GM18873 (cell line): ENCODE measurements at regions not wholly inside any gene's neighbourhood (a gene's known extent, or its start where the extent isn't known, plus 50 kb on each side); places are given as distances from the start of the nearest gene placed in this dataset.
"Not testable (repeated sequence)": the region's sequence is repeated elsewhere in the genome, so short reads cannot be mapped to it uniquely, and the experiment has no call there.

Experiments
- ATAC-seq: cut with Tn5 transposase; IDR thresholded peaks from one replicate; pipeline ENCODE4 v1.9.1; 2021; ENCODE audit warnings: mild to moderate bottlenecking, moderate library complexity, moderate number of reproducible peaks; ENCODE audit not compliant: unreplicated experiment, low FRiP score

DNA sequence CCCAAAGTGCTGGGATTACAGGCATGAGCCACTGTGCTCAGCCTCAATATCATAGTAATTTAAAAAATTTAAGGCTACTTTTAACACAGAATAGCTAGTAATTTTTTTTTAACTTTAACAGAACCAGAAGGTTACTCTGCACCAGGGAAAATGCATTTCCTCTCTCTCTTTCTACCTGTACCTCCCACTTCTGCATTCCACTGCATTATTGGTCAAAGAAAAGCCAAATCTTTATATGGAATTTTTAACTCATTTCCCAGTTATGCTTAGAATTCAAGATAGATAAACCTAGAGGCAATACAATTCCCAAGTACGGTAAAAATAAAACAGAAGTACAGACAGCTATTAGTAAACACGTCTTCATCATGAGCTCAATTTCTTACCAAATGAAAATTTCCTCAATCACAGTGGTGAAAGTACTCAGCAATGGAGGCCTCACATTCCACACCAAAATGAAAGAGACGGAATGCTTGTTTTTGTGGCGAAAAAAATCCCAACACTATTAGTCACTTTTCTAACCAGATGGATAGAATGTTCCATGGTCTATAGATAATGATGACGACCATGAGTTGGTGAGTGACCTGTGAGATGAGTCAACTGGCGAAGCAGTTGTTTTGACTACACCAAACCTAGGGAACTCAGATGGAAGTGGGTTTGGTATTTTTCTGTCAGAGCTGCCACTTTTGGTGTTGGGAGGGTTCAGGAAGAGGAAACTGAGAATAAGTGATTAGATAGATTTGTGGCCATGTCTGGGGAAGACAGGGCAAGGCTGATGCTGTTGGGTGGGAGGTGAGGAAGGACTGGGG, 104.7 kb upstream of the SGK1 start:
- ATAC-seq, result no peak

DNA sequence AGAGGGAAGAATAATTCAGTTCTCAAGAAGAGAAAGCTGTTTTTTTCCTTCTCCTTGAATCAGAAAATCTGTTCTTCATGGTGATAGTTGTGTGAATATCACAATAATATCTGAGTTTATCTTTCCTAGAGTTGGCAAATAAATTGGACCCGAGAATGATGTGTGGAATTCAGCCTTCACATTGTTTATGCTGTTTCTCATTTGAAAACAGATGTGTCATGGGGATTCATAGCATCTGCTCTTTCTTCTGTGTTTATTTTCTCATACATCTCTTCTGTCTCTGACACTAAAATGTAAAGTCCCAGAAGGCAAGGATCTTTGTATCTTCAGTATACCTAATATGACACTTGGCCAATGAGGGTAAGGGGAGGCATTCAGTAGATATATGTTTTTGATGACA, 103.6 kb upstream of the SGK1 start:
- ATAC-seq, result no peak

DNA sequence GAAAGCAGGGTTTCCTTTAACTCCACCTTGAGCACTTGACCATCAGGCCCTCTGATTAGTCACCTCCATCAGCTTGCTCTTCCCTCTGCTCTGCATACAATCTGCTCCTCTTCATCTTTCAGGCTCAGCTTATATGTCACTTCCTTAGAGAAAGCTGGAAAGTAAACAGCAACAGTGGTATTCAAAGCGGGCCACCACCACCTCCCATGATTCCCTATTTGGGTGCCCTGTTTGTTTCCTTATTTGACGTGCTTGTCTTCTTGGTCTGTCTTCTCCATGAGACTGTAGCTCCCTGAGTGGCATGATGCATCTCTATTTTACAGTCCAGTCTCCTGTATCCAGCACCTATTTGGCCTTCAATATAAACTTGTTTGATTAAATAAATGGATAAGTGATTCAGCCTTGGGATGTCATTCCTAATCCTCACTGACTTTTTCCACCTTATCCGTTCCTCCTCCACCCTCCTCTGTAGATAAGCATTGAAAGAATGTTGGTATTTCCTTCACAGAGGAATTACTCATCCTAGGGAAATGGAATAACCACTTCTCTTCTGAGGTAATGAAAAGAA, 102.8 kb upstream of the SGK1 start:
- no peak for ATAC-seq

DNA sequence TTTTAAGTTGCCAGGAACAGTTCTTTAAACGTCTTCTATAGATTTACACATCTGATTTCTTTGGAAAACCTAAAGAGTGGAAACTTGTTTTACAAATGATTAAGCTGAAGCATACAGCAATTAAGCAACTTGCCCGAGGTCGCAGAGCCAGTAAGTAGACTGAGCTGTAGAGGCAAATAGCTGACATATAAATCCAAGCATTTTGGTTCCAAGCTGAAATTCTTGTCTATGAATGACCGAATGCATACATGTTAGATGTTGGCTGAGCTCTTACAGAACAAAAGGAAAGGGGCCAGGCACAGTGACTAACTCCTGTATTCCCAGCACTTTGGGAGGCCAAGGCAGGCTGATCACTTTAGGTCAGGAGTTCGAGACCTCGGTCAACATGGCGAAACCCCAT, 101.8 kb upstream of the SGK1 start:
- no peak for ATAC-seq

DNA sequence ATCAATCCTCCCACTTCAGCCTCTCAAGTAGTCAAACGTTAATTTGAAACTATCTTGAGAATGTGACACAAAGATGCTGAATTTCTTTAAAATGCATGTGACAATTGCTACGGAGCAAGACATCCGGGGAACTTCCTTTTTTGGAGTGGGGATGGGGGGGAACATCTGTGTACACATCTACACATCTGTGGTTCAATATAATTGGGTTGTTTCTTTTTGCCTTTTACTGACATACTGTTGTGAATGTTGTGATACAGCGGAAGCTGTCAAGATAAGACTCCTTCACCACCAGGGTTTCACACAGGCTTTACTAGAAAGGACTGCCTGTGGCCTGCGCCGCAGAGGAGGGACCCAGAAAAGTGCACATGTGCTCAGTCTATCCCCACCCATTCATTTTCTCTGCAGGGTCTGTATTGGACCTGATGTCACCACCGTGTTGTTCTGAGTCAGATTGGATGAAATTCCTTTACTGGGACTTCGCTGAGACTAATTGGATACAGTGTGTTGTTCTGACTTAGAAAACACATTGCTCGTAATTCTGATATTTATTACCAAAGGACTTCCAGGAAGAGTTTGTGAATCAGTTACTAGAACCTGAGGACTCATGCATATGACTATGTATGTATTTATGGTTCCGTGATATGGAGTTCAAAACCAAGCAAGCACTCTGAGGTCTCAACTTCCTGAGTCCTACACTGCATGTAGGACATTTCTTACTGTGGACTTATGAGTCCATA, 98.7 kb upstream of the SGK1 start:
- no peak for ATAC-seq

DNA sequence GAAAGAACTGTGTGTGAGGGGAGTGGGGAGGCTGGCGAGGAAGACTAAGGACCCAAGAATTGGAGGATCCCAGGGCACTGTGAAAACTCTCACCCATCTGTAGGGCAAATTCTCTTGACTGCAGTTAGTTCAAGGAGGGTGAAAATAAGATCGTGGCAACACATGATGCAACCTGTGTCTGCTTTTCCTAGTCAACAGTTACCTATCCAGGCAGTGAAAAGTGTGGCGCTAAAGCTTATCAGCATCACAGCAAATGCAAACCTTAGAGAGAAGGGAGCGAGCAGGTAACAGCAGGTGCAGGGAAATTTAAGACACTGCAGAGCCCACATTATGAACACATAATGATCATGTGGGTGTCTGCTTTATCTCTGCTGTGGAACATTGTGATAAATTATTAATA, 97.7 kb upstream of the SGK1 start:
- ATAC-seq, result no peak

DNA sequence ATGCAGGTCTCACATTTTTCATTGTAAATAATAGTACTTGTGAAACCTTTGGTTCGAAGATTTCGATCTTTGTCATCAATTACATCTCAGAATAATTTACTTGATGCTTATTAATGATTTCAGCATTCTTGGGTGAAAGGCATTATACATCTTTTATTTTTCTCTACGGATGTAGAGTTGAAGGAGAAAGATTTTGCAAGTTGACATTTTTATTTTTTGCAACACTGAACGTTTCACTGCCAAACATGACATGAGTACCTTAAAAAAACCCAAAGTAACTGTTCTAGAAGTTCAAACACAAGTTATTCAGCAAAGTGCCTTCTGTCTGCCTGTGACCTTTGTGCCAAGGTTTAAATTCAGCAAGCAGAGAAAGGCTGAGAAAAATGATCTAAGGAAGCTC, 97.3 kb upstream of the SGK1 start:
- no peak for ATAC-seq

DNA sequence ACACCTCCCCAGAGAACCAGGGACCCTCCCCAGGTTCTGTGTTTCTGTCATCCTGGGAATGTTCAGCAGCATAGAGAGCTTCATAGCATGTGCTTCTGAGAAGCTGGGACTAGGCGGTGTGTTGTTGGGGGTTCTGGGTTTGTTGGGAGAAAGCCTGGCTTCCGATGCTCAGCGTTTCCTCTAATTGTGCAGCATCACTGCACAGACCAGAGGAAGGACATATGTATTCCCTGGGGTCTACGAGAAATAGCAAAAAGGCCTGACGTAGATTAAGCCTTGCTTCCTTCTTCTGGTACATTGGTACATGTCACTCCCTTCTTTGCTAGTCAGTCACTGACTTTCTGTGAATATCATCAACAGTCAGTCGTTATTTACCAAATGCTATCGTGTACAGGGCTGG, 96.9 kb upstream of the SGK1 start:
- no peak for ATAC-seq

DNA sequence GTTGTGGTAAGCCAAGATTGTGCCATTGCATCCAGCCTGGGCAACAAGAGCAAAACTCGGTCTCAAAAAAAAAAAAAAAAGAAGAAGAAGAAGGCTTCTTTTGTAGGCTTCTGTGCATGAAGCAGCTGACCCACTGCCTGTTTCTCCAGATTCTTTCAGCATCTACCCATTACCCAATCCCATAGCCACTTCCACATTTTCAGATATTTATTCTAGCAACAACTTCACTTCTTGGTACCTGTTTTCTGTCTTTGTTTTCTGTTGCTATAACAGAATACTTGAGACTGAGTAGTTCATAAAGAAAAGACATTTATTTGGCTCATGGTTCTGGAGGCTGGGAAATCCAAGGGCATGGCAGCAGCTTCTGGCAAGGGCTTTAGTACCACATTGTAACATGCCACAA, 95.3 kb upstream of the SGK1 start:
- ATAC-seq, result no peak

DNA sequence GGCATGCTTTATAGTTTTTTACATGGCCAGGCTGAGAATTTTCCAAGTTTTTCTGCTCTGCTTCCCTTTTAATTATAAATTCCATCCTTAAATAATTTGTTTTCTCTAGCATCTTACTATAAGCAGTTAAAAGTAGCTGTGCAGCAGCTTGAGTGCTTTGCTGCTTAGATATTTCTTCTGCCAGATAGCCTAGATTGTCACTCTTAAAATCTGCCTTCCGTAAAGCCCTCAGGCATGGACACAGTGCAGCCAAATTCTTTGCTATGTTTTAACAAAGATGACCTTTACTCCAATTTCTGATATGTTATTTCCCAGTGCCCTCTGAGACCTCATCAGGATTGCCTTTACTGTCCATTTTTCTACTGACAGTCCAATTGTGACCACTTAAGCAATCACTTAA, 92.6 kb upstream of the SGK1 start:
- no peak for ATAC-seq

DNA sequence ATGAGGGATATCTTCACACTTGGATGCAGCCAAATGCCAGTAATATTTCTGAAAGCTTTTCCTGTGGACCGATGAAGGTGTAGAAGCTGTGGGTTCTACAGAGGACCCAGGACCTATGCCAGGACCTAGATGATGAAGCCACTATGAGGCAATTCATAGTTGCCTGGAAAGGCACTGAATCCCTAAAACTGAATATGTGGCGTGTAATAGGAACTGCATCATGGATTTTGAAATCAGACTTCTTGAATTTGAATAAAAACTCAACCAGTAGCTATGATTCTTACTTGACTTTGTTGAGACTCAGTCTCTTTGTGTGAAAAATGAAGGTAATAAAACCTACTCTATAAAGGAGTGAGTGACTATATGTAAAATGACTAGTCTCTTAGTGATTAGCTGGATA, 89.9 kb upstream of the SGK1 start:
- no peak for ATAC-seq

DNA sequence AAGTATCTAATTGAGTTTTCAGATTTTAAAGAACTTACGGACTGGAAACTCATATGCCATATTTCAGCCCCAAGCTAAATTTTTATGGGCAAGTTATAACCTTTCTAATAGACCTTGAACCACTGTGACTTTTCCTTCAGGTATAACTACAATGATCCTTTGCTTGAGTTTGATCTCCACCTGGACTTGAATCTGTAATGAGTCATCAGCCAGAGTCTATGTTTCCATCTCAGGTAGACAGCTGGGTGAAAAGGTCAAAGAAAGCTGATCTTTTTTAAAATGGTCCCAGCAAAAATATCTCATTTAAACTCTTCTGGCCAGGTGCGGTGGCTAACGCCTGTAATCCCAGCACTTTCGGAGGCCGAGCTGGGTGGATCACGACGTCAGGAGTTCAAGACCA, 88.4 kb upstream of the SGK1 start:
- no peak for ATAC-seq

DNA sequence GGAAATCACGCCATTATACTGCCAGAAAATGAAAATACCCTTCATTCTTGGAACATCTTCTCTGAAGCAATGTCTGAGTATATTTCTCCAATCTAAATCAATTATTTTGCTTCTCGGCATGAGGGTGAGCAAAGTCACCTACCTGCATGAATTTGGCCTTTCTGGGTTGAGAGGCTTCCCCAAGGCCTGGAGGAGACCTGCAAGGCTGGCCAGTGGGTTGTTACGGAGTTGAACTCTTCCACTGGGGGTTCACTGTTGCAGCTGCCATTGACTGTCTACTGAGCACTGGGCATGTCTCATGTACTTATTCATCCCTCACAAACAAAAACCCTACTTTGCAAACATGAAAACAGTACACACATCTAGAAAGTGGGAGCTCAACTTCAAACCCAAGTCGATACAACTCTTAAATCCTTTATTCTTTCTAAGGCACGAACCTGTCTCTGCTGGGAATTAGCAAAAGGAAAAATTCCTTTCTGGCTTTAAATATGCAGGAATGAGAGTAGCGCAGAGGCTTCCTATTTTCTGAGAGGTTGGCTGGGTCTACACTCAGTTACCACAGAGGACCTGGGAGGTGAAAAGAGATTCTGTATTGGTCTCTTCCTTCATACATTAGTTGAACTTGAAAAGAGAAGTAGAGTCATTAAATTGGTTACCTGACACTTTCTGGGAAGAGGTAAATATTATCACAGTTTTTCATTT, 87.6 kb upstream of the SGK1 start:
- no peak for ATAC-seq

DNA sequence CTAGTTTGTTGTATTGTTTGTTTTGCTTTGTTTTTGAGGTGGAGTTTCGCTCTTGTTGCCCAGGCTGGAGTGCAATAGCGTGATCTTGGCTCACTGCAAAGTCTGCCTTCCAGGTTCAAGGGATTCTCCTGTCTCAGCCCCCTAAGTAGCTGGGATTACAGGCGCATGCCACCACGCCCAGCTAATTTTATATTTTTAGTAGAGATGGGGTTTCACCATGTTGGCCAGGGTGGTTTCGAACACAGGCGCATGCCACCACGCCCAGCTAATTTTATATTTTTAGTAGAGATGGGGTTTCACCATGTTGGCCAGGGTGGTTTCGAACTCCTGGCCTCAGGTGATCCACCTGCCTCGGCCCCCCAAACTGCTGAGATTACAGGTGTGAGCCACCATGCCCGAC, 85.4 kb upstream of the SGK1 start:
- ATAC-seq, result not testable (repeated sequence)

DNA sequence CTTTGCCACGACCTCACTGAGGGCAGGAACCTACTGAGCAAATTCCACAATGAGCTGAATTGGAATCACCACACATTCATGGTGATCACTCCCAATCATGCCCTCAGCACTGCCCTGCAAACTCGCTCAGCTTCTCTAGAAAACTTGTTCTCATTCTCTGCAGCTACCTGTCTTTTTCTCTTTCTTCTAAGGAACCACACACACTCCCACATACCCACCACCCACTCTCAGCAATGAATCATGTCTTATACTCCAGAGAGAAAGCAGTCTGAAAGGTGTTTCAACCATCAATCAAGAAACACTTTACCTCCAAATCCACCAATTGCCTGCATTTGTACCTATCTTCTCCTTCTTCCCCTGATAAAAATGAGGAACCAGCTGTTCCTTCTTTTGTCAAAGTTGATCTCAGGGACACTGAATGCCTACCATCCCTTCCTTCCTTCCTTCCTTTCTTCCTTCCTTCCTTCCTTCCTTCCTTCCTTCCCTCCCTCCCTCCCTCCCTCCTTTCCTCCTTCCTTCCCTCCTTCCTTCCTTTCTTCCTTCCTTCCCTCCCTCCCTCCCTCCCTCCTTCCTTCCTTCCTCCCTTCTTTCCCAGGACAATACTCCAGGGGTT, 84.6 kb upstream of the SGK1 start:
- no peak for ATAC-seq

DNA sequence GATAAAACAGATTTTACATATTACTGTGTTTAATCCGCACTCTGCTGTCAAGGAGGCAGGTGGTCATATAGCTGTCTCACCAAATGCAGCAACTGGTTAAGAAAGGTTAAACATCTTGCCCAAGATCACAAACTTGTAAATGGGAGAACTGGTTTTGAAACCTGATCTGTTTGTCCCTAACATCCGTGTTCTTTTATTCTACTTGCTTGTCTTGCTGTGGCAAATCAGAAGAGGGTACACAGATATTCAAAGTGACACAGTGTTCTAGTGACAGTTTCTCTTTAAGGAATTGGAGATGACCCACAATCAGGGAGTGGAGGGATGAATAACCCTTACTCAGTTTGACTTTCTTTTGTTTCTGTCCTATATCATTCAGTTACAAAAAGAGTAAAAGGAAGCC, 83.0 kb upstream of the SGK1 start:
- no peak for ATAC-seq

DNA sequence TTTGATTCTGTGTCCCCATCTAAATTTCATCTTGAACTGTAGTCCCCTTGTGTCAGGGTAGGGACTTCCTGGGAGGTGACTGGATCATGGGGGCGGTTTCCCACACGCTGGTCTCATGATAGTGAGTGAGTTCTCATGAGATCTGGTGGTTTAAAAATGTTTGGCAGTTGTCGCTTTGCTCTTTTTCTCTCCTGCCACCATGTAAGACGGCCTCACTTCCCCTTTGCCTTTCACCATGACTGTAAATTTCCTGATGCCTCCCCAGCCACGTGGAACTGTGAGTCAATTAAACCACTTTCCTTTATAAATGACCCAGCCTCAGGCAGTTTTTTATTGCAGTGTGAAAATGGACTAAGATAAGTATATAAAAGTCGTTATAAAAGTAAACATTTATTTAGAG, 80.5 kb upstream of the SGK1 start:
- ATAC-seq, result no peak

DNA sequence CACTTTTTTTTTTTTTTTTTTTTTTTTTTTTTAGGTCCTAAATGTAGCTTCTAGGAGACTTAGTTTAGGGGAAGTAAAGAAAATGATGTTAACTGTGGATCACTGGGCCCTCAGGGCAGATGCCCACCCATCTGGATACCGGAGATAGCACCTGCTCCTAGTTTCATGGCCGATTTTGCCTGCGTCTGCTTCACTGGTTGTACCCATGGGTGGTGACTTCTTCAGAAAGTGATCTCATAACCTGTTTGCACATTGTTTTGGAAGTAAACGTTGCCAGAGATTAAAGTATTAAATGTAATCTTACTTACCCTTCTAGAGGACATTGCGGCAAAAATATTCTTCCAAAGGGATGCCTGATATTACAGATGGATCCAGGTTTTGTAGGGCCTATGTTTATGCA, 79.8 kb upstream of the SGK1 start:
- no peak for ATAC-seq

DNA sequence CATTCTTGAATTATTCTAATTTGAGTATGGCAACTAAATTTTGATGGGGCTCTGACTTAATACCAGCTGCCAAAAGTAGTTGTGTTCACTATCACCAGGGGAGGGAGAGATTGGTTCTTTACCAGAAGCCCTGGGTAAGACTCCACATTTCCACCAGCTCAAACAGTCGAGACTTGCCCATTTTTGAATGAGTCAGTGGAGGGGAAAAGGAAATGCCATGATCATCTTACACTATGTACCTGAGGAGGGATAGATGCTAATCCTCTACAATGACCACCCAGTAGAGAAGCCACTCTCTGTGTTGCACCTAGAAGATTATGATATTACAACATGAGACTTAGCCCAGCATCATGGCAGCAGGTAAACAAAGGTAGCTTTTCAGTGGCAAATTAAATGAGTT, 77.0 kb upstream of the SGK1 start:
- no peak for ATAC-seq

DNA sequence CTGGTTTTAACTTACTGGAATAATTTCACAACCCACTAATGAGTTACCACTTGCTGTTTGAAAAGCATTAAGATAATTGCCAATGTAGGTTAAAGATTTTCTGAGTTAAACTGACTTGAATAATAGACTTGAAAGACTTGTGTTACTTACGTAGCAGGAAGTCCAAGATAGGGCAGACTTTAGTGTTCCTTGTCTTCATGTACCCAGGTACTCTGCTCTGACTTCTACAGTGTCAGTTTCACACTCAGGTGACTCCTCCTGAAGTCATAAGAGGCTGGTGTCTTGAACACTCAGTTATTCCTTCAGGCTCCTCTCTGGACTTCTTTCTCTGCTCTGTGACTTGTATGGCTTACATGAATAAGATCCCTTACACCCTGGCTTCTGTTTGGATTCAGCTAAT, 76.3 kb upstream of the SGK1 start:
- ATAC-seq, result no peak

DNA sequence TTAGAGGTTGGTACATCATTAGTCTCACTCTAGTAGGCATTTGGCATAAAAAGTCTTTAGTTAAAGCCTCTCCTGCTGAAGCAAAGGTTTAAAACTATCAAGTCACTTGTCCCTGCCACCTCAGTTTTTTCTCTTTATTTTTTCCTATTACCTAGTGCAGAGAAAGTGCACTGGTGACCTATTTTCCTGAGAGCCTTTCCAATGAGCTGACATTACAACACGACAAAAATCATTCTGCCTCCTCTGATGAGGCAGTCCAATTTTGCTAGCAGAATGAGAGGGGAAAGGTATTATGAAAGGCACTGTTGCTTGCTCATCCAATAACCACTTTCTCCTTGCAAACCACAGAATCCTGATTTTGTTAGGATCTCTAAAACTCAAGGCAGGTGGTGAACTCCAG, 73.3 kb upstream of the SGK1 start:
- ATAC-seq, result no peak
